OCI-LY1 (cell line): ENCODE measurements at regions not wholly inside any gene's neighbourhood (a gene's known extent, or its start where the extent isn't known, plus 50 kb on each side); places are given as distances from the start of the nearest gene placed in this dataset.
"Not testable (repeated sequence)": the region's sequence is repeated elsewhere in the genome, so short reads cannot be mapped to it uniquely, and the experiment has no call there.

ENCODE experiments used
- H2AFZ ChIP-seq: fragments of 200-600 bp; sonication (generic), shearing (Covaris generic); 2 replicates; pipeline ENCODE4 v1.6.0; 2014; ENCODE audit warnings: antibody characterized with exemption, mild to moderate bottlenecking, low read length
- H3F3A ChIP-seq: fragments of 200-600 bp; sonication (generic), shearing (Covaris generic); 2 replicates; pipeline ENCODE4 v1.6.0; 2014; ENCODE audit warnings: mild to moderate bottlenecking, antibody characterized with exemption, low read length, moderate library complexity; ENCODE audit not compliant: insufficient read depth
- H3K27ac ChIP-seq: fragments of 200-600 bp; sonication (generic); 2 replicates; pipeline ENCODE4 v1.5.1; 2014; ENCODE audit warnings: low read length, mixed run types, mild to moderate bottlenecking, low read depth; ENCODE audit not compliant: poor library complexity, severe bottlenecking
- H3K27me3 ChIP-seq: fragments of 200-600 bp; sonication (generic); 2 replicates; pipeline ENCODE4 v1.6.0; 2014; ENCODE audit warnings: antibody characterized with exemption, mild to moderate bottlenecking, low read length, moderate library complexity; ENCODE audit not compliant: insufficient read depth
- H3K36me3 ChIP-seq: fragments of 200-600 bp; sonication (generic); 2 replicates; pipeline ENCODE4 v1.6.1; 2014; ENCODE audit warnings: mild to moderate bottlenecking, antibody characterized with exemption, low read length, moderate library complexity, mixed read lengths; ENCODE audit not compliant: insufficient read depth
- H3K4me1 ChIP-seq: fragments of 200-600 bp; sonication (generic); 2 replicates; pipeline ENCODE4 v1.5.1; 2014; ENCODE audit warnings: mild to moderate bottlenecking, low read length, moderate library complexity; ENCODE audit not compliant: insufficient read depth, severe bottlenecking
- H3K4me2 ChIP-seq: fragments of 200-600 bp; sonication (generic), shearing (Covaris generic); 2 replicates; pipeline ENCODE4 v1.6.1; 2014; ENCODE audit warnings: low read length
- H3K4me3 ChIP-seq: fragments of 200-600 bp; sonication (generic); 2 replicates; pipeline ENCODE4 v1.5.1; 2014; ENCODE audit warnings: low read length, low read depth, mild to moderate bottlenecking, mixed read lengths; ENCODE audit not compliant: poor library complexity, severe bottlenecking
- H3K79me2 ChIP-seq: fragments of 200-600 bp; shearing (Covaris generic); 2 replicates; pipeline ENCODE4 v1.6.1; 2016; ENCODE audit warnings: mixed run types, low read length, mixed read lengths; ENCODE audit not compliant: insufficient read depth
- H3K9ac ChIP-seq: fragments of 200-600 bp; sonication (generic), shearing (Covaris generic); 2 replicates; pipeline ENCODE4 v1.6.1; 2014; ENCODE audit warnings: mild to moderate bottlenecking, low read length, mixed read lengths
- H3K9me2 ChIP-seq: fragments of 200-600 bp; sonication (generic), shearing (Covaris generic); 2 replicates; pipeline ENCODE4 v1.6.1; 2014; ENCODE audit warnings: low read depth, mild to moderate bottlenecking, low read length, mixed read lengths
- H3K9me3 ChIP-seq: fragments of 200-600 bp; shearing (Covaris generic); 2 replicates; pipeline ENCODE4 v1.6.1; 2014; ENCODE audit warnings: low read length, mixed read lengths
- H4K20me1 ChIP-seq: fragments of 200-600 bp; sonication (generic), shearing (Covaris generic); 2 replicates; pipeline ENCODE4 v1.6.0; 2016; ENCODE audit warnings: mild to moderate bottlenecking, low read length; ENCODE audit not compliant: insufficient read depth
- CTCF ChIP-seq: fragments of 200-600 bp; sonication (generic), shearing (Covaris generic); IDR thresholded peaks from 2 replicates; pipeline ENCODE4 v1.5.1; 2017; ENCODE audit warnings: mild to moderate bottlenecking, antibody characterized with exemption, low read length, moderate library complexity, mixed read lengths
- EZH2 ChIP-seq: fragments of 200-600 bp; sonication (generic), shearing (Covaris generic); IDR thresholded peaks from 2 replicates; pipeline ENCODE4 v1.8.0; 2017; ENCODE audit warnings: borderline replicate concordance, mixed run types, mild to moderate bottlenecking, antibody characterized with exemption, low read length, moderate library complexity, mixed read lengths

DNA sequence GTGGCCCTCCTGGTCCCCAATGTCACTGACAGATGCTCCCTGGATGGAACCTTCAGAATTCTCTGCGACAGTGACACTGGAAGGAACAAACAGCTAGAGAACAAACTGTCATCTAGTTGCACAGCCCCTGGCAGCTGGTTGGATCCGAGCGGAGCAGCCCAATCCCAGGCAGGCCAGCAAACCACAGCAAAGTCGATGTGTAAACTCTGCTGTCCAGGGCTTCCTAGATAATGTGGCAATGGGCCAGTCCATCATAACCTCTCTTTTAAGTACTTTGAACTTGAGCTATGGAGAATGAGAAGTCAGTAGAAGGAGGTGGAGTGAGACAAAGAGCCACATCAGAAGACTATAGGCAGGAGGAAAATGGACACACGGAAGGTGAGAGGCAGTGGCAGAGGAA is 323.0 kb downstream of the CBLN1 start:
- Histone ChIP-seq H3K4me2 (no peak overlapping the region), H3K27ac (no peak overlapping the region)
- TF ChIP-seq EZH2: no peak
- no peak for TF ChIP-seq CTCF

GRCh38 chr16:48956620-48957019 is 325.0 kb downstream of the CBLN1 start:
- Histone ChIP-seq H3K36me3 (no peaks in the 10 kb centered on the region), H3K4me1 (no peaks in the 10 kb centered on the region), H4K20me1 (no peaks in the 10 kb centered on the region), H3K4me2 (no peak overlapping the region), H3K9me3 (no peaks in the 10 kb centered on the region), H2AFZ (no peak overlapping the region), H3K4me3 (no peak overlapping the region), H3K27ac (no peak overlapping the region), H3F3A (no peaks in the 10 kb centered on the region), H3K79me2 (no peaks in the 10 kb centered on the region), H3K9ac (no peak overlapping the region), H3K9me2 (no peaks in the 10 kb centered on the region), H3K27me3 (no peaks in the 10 kb centered on the region)
- TF ChIP-seq CTCF: no peak
- TF ChIP-seq EZH2: no peak

More for the DNA sequence above, 323.0 kb downstream of the CBLN1 start:
- no peaks in the 10 kb centered on the region for H3K36me3 ChIP-seq
- H4K20me1 ChIP-seq: no peaks in the 10 kb centered on the region
- H3K79me2 ChIP-seq: no peaks in the 10 kb centered on the region
- no peaks in the 10 kb centered on the region for H3K9me3 ChIP-seq
- H2AFZ ChIP-seq: no peak overlapping the region
- H3K9ac ChIP-seq: no peak overlapping the region
- H3F3A ChIP-seq: no peaks in the 10 kb centered on the region
- no peaks in the 10 kb centered on the region for H3K4me1 ChIP-seq
- H3K4me3 ChIP-seq: no peak overlapping the region
- no peaks in the 10 kb centered on the region for H3K27me3 ChIP-seq
- H3K9me2 ChIP-seq: no peaks in the 10 kb centered on the region

DNA sequence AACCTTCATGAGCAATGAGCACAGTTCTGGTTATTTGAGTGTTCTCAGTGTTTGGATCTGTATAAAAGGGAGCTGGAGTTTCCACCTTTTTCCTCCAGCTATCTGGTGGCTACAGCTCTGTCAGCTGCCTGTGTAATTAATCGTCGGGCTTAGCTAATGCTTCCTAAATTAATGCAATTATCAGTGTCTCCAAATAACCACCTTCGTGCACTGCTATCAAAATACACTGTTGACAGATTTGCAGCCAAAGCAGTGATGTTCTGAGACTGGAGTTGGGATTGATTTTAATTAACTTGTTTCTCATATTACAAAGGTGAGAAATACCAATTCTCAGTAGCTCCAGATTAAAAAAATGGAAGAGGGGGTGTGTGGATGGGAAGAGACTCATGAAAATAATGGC is 325.8 kb downstream of the CBLN1 start:
- H3K27me3 ChIP-seq: no peaks in the 10 kb centered on the region
- H3F3A ChIP-seq: no peaks in the 10 kb centered on the region
- H3K9me3 ChIP-seq: no peaks in the 10 kb centered on the region
- no peak overlapping the region for H3K27ac ChIP-seq
- no peaks in the 10 kb centered on the region for H3K4me1 ChIP-seq
- no peak overlapping the region for H3K9ac ChIP-seq
- TF ChIP-seq CTCF (no peak), EZH2 (no peak)
- no peak overlapping the region for H3K4me2 ChIP-seq
- no peaks in the 10 kb centered on the region for H3K36me3 ChIP-seq
- no peak overlapping the region for H2AFZ ChIP-seq
- H3K79me2 ChIP-seq: no peaks in the 10 kb centered on the region
- H3K9me2 ChIP-seq: no peaks in the 10 kb centered on the region
- no peak overlapping the region for H3K4me3 ChIP-seq
- no peaks in the 10 kb centered on the region for H4K20me1 ChIP-seq

GRCh38 chr16:48951621-48952125 is 330.0 kb downstream of the CBLN1 start:
- H3K27ac ChIP-seq, H3K9ac ChIP-seq, H3K9me3 ChIP-seq, H2AFZ ChIP-seq, H3K79me2 ChIP-seq, H3F3A ChIP-seq, H3K36me3 ChIP-seq, H3K4me3 ChIP-seq, H3K27me3 ChIP-seq, H3K9me2 ChIP-seq, H3K4me2 ChIP-seq, H3K4me1 ChIP-seq, H4K20me1 ChIP-seq: not testable (repeated sequence)
